ENCODE measurements at regions not wholly inside any gene's neighbourhood (a gene's known extent, or its start where the extent isn't known, plus 50 kb on each side); places are given as distances from the start of the nearest gene placed in this dataset.

- peaks cover 14% of the 10 kb centered on the region for H3K27me3 Mint-ChIP-seq
- no peak overlapping the region for H3K4me3 Mint-ChIP-seq
- no peaks in the 10 kb centered on the region for H3K36me3 Mint-ChIP-seq
- no peak overlapping the region for H3K27ac Mint-ChIP-seq
- H3K4me1 Mint-ChIP-seq = peaks cover 13% of the 10 kb centered on the region
- peaks cover 2% of the 10 kb centered on the region for H3K9me3 Mint-ChIP-seq
- no peak for ATAC-seq
Measured at GRCh38 chr10:6881987-6882386, 301.9 kb upstream of the PRKCQ start.

GRCh38 chr10:6877722-6878392 lies 297.8 kb upstream of the PRKCQ start:
- no peaks in the 10 kb centered on the region for H3K4me1 Mint-ChIP-seq
- ATAC-seq = no peak
- no peak overlapping the region for H3K4me3 Mint-ChIP-seq
- no peaks in the 10 kb centered on the region for H3K36me3 Mint-ChIP-seq
- peaks cover 34% of the 10 kb centered on the region for H3K27me3 Mint-ChIP-seq
- no peaks in the 10 kb centered on the region for H3K9me3 Mint-ChIP-seq
- no peak overlapping the region for H3K27ac Mint-ChIP-seq

- no peak for ATAC-seq
- Mint-ChIP-seq H3K27me3 (peaks cover 40% of the 10 kb centered on the region), H3K4me1 (no peaks in the 10 kb centered on the region), H3K36me3 (no peaks in the 10 kb centered on the region), H3K9me3 (no peaks in the 10 kb centered on the region), H3K27ac (no peak overlapping the region), H3K4me3 (no peak overlapping the region)
Measured at GRCh38 chr10:6877336-6877721, 297.3 kb upstream of the PRKCQ start.

- Mint-ChIP-seq H3K4me1 (no peaks in the 10 kb centered on the region), H3K27me3 (peaks cover 50% of the 10 kb centered on the region), H3K4me3 (no peak overlapping the region), H3K36me3 (no peaks in the 10 kb centered on the region), H3K9me3 (no peaks in the 10 kb centered on the region), H3K27ac (no peak overlapping the region)
- no peak for ATAC-seq
Measured at GRCh38 chr10:6875269-6875865, 295.3 kb upstream of the PRKCQ start.

- Mint-ChIP-seq H3K9me3 (peaks cover 4% of the 10 kb centered on the region), H3K27me3 (peaks cover 52% of the 10 kb centered on the region), H3K4me1 (no peaks in the 10 kb centered on the region), H3K27ac (no peak overlapping the region), H3K36me3 (no peaks in the 10 kb centered on the region), H3K4me3 (no peak overlapping the region)
- no peak for ATAC-seq
Measured at GRCh38 chr10:6871128-6871527, 291.1 kb upstream of the PRKCQ start.

- Mint-ChIP-seq H3K4me3 (no peak overlapping the region), H3K27me3 (peaks cover 44% of the 10 kb centered on the region), H3K36me3 (no peaks in the 10 kb centered on the region), H3K27ac (no peak overlapping the region), H3K4me1 (no peaks in the 10 kb centered on the region), H3K9me3 (peaks cover 4% of the 10 kb centered on the region)
- ATAC-seq = no peak
Measured at GRCh38 chr10:6868036-6868725, 288.1 kb upstream of the PRKCQ start.

GRCh38 chr10:6866757-6867156 lies 286.7 kb upstream of the PRKCQ start:
- H3K4me1 Mint-ChIP-seq = no peaks in the 10 kb centered on the region
- ATAC-seq = no peak
- no peak overlapping the region for H3K4me3 Mint-ChIP-seq
- peaks cover 30% of the 10 kb centered on the region for H3K27me3 Mint-ChIP-seq
- peaks cover 8% of the 10 kb centered on the region for H3K9me3 Mint-ChIP-seq
- no peaks in the 10 kb centered on the region for H3K36me3 Mint-ChIP-seq
- no peak overlapping the region for H3K27ac Mint-ChIP-seq

GRCh38 chr10:6864142-6864541 lies 284.1 kb upstream of the PRKCQ start:
- no peak overlapping the region for H3K4me3 Mint-ChIP-seq
- peaks cover 19% of the 10 kb centered on the region for H3K27me3 Mint-ChIP-seq
- no peaks in the 10 kb centered on the region for H3K4me1 Mint-ChIP-seq
- H3K36me3 Mint-ChIP-seq = no peaks in the 10 kb centered on the region
- H3K9me3 Mint-ChIP-seq = peaks cover 8% of the 10 kb centered on the region
- no peak for ATAC-seq
- H3K27ac Mint-ChIP-seq = no peak overlapping the region

GRCh38 chr10:6863381-6863780 lies 283.3 kb upstream of the PRKCQ start:
- ATAC-seq = no peak
- Mint-ChIP-seq H3K36me3 (no peaks in the 10 kb centered on the region), H3K4me3 (no peak overlapping the region), H3K27me3 (peaks cover 11% of the 10 kb centered on the region), H3K4me1 (no peaks in the 10 kb centered on the region), H3K9me3 (peaks cover 8% of the 10 kb centered on the region), H3K27ac (no peak overlapping the region)

GRCh38 chr10:6850452-6850851 lies 270.4 kb upstream of the PRKCQ start:
- Mint-ChIP-seq H3K27me3 (peaks cover 39% of the 10 kb centered on the region), H3K4me1 (no peaks in the 10 kb centered on the region), H3K4me3 (no peak overlapping the region), H3K36me3 (no peaks in the 10 kb centered on the region), H3K27ac (no peak overlapping the region), H3K9me3 (no peaks in the 10 kb centered on the region)
- ATAC-seq = no peak

GRCh38 chr10:6847561-6847960 lies 267.5 kb upstream of the PRKCQ start:
- Mint-ChIP-seq H3K9me3 (no peaks in the 10 kb centered on the region), H3K4me1 (no peaks in the 10 kb centered on the region), H3K27me3 (peaks cover 33% of the 10 kb centered on the region), H3K27ac (no peak overlapping the region), H3K4me3 (no peak overlapping the region), H3K36me3 (no peaks in the 10 kb centered on the region)
- no peak for ATAC-seq

- no peak for ATAC-seq
- peaks cover 33% of the 10 kb centered on the region for H3K27me3 Mint-ChIP-seq
- no peak overlapping the region for H3K27ac Mint-ChIP-seq
- H3K9me3 Mint-ChIP-seq = no peaks in the 10 kb centered on the region
- H3K36me3 Mint-ChIP-seq = no peaks in the 10 kb centered on the region
- H3K4me1 Mint-ChIP-seq = no peaks in the 10 kb centered on the region
- H3K4me3 Mint-ChIP-seq = no peak overlapping the region
Measured at GRCh38 chr10:6843894-6844650, 264.0 kb upstream of the PRKCQ start.

- peak; percentile 54 for ATAC-seq
- no peak overlapping the region for H3K27ac Mint-ChIP-seq
Measured at GRCh38 chr10:6843481-6843881, 263.4 kb upstream of the PRKCQ start.

GRCh38 chr10:6842722-6843121 lies 262.6 kb upstream of the PRKCQ start:
- peaks cover 31% of the 10 kb centered on the region for H3K27me3 Mint-ChIP-seq
- H3K9me3 Mint-ChIP-seq = no peaks in the 10 kb centered on the region
- no peak overlapping the region for H3K4me3 Mint-ChIP-seq
- no peak for ATAC-seq
- H3K27ac Mint-ChIP-seq = no peak overlapping the region
- H3K36me3 Mint-ChIP-seq = no peaks in the 10 kb centered on the region
- H3K4me1 Mint-ChIP-seq = no peaks in the 10 kb centered on the region

More at GRCh38 chr10:6843481-6843881, 263.4 kb upstream of the PRKCQ start:
- peaks cover 33% of the 10 kb centered on the region for H3K27me3 Mint-ChIP-seq
- H3K36me3 Mint-ChIP-seq = no peaks in the 10 kb centered on the region
- H3K4me1 Mint-ChIP-seq = no peaks in the 10 kb centered on the region
- no peaks in the 10 kb centered on the region for H3K9me3 Mint-ChIP-seq
- no peak overlapping the region for H3K4me3 Mint-ChIP-seq

GRCh38 chr10:6841761-6842160 lies 261.7 kb upstream of the PRKCQ start:
- Mint-ChIP-seq H3K9me3 (no peaks in the 10 kb centered on the region), H3K27ac (no peak overlapping the region), H3K27me3 (peaks cover 21% of the 10 kb centered on the region), H3K4me3 (no peak overlapping the region), H3K36me3 (no peaks in the 10 kb centered on the region), H3K4me1 (no peaks in the 10 kb centered on the region)
- ATAC-seq = no peak

Measured in stimulated activated memory B cell treated with anti-CD40 and anti-IgM and Interleukin-4, amounts not matched to agents 10 μg/mL and 1 μg/mL and 100 μg/mL, for 72 hours (primary cell).